ENCODE measurements at regions not wholly inside any gene's neighbourhood (a gene's known extent, or its start where the extent isn't known, plus 50 kb on each side); places are given as distances from the start of the nearest gene placed in this dataset.

DNA sequence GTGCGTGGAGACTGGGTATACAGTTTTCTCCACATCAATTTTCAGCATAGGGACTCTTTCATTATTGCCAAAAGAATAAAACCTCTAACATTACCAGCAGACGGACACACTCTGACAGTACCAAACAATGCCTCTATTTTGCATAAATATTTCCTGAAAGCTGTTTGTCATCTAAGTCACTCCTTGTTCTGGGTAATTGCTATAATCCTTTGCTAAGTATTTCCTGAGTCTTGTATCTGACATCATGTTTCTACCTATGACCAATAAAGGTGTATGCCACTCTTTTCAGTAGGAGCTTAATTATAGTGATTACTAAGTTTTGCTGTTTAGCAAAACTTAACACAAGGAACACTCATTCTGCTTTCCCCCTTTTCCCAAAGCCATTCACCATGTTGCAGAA lies 886.5 kb downstream of the SLITRK6 start:
- Mint-ChIP-seq H3K4me3 (no peak overlapping the region), H3K4me1 (no peaks in the 10 kb centered on the region), H3K27me3 (no peaks in the 10 kb centered on the region), H3K27ac (no peak overlapping the region), H3K9me3 (ENCODE audit: insufficient read depth) (no peaks in the 10 kb centered on the region)
- Histone ChIP-seq H3K79me2 (ENCODE audit: control insufficient read depth, insufficient read depth, low read length) (no peaks in the 10 kb centered on the region), H3K36me3 (replicated peaks in 1 of 2; ENCODE audit: control extremely low read depth in 1 of 2, control insufficient read depth in 1 of 2, extremely low read depth in 1 of 2, insufficient read depth in 2 of 2, low read length in 1 of 2) (no peaks in the 10 kb centered on the region), H3K9ac (ENCODE audit: low read length) (no peak overlapping the region), H4K20me1 (ENCODE audit: control insufficient read depth, insufficient read depth, low read length, poor library complexity, severe bottlenecking) (no peaks in the 10 kb centered on the region), H3K27me3 (replicated peaks in 1 of 4; ENCODE audit: control extremely low read depth in 1 of 4, control insufficient read depth in 3 of 4, insufficient read depth in 4 of 4, low read length in 3 of 4) (no peaks in the 10 kb centered on the region), H2AFZ (ENCODE audit: insufficient read depth, low read depth, low read length, poor library complexity, severe bottlenecking) (no peak overlapping the region), H3K4me3 (ENCODE audit: control extremely low read depth in 1 of 5, extremely low read depth in 1 of 5, insufficient read depth in 1 of 5, low read depth in 2 of 5, low read length in 4 of 5) (no peak overlapping the region), H3K4me1 (ENCODE audit: control insufficient read depth in 2 of 2, insufficient read depth in 2 of 2, low read length in 2 of 2) (no peaks in the 10 kb centered on the region), H3K27ac (ENCODE audit: low read length in 2 of 2) (no peak overlapping the region), H3K9me3 (ENCODE audit: control extremely low read depth in 1 of 3, control insufficient read depth in 2 of 3, insufficient read depth in 1 of 3, low read length in 2 of 3) (no peaks in the 10 kb centered on the region), H3K4me2 (replicated peaks; ENCODE audit: low read depth, low read length, poor library complexity, severe bottlenecking) (no peak overlapping the region)
- WGBS (ENCODE audit: insufficient coverage): no CpG with 5 or more reads among the region's 2 CpGs
- ATAC-seq (ENCODE audit: low read depth) (no peak), DNase-seq (no peak)
- CTCF ChIA-PET: no interaction called here
- no peak for TF ChIP-seq EZH2 (IDR thresholded peaks at IDR 0.05; ENCODE audit: borderline replicate concordance, insufficient read depth, low read depth, low read length, poor library complexity, severe bottlenecking)
- TF ChIP-seq, protein P1, sequence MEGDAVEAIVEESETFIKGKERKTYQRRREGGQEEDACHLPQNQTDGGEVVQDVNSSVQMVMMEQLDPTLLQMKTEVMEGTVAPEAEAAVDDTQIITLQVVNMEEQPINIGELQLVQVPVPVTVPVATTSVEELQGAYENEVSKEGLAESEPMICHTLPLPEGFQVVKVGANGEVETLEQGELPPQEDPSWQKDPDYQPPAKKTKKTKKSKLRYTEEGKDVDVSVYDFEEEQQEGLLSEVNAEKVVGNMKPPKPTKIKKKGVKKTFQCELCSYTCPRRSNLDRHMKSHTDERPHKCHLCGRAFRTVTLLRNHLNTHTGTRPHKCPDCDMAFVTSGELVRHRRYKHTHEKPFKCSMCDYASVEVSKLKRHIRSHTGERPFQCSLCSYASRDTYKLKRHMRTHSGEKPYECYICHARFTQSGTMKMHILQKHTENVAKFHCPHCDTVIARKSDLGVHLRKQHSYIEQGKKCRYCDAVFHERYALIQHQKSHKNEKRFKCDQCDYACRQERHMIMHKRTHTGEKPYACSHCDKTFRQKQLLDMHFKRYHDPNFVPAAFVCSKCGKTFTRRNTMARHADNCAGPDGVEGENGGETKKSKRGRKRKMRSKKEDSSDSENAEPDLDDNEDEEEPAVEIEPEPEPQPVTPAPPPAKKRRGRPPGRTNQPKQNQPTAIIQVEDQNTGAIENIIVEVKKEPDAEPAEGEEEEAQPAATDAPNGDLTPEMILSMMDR (IDR thresholded peaks at IDR 0.05): no peak
- POLR2A ChIA-PET: no interaction called here
- intact Hi-C loops (cut with micrococcal nuclease): no loop called here

- Histone ChIP-seq H3K9ac (ENCODE audit: low read length) (no peak overlapping the region), H3K27ac (ENCODE audit: low read length in 2 of 2) (no peak overlapping the region), H3K36me3 (replicated peaks in 1 of 2; ENCODE audit: control extremely low read depth in 1 of 2, control insufficient read depth in 1 of 2, extremely low read depth in 1 of 2, insufficient read depth in 2 of 2, low read length in 1 of 2) (no peaks in the 10 kb centered on the region), H3K9me3 (ENCODE audit: control extremely low read depth in 1 of 3, control insufficient read depth in 2 of 3, insufficient read depth in 1 of 3, low read length in 2 of 3) (no peaks in the 10 kb centered on the region), H3K79me2 (ENCODE audit: control insufficient read depth, insufficient read depth, low read length) (no peaks in the 10 kb centered on the region), H3K27me3 (replicated peaks in 1 of 4; ENCODE audit: control extremely low read depth in 1 of 4, control insufficient read depth in 3 of 4, insufficient read depth in 4 of 4, low read length in 3 of 4) (no peaks in the 10 kb centered on the region), H4K20me1 (ENCODE audit: control insufficient read depth, insufficient read depth, low read length, poor library complexity, severe bottlenecking) (no peaks in the 10 kb centered on the region), H3K4me1 (ENCODE audit: control insufficient read depth in 2 of 2, insufficient read depth in 2 of 2, low read length in 2 of 2) (no peaks in the 10 kb centered on the region), H3K4me3 (ENCODE audit: control extremely low read depth in 1 of 5, extremely low read depth in 1 of 5, insufficient read depth in 1 of 5, low read depth in 2 of 5, low read length in 4 of 5) (no peak overlapping the region), H2AFZ (ENCODE audit: insufficient read depth, low read depth, low read length, poor library complexity, severe bottlenecking) (no peak overlapping the region), H3K4me2 (replicated peaks; ENCODE audit: low read depth, low read length, poor library complexity, severe bottlenecking) (no peak overlapping the region)
- ChIA-PET POLR2A (no interaction called here), CTCF (no interaction called here)
- no peaks in the 10 kb centered on the region for H3K4me1 Mint-ChIP-seq
- no peak overlapping the region for H3K4me3 Mint-ChIP-seq
- ATAC-seq (ENCODE audit: low read depth): no peak
- no peaks in the 10 kb centered on the region for H3K27me3 Mint-ChIP-seq
- DNase-seq: no peak
- no peak overlapping the region for H3K27ac Mint-ChIP-seq
- WGBS (ENCODE audit: insufficient coverage): no CpG with 5 or more reads among the region's 2 CpGs
- TF ChIP-seq EZH2 (IDR thresholded peaks at IDR 0.05; ENCODE audit: borderline replicate concordance, insufficient read depth, low read depth, low read length, poor library complexity, severe bottlenecking): no peak
- TF ChIP-seq, protein P1 (IDR thresholded peaks at IDR 0.05): no peak
- H3K9me3 Mint-ChIP-seq (ENCODE audit: insufficient read depth): peaks cover 3% of the 10 kb centered on the region
- intact Hi-C loops (cut with micrococcal nuclease): no loop called here
These were observed 888.8 kb downstream of the SLITRK6 start for GRCh38 chr13:84910423-84910822.

All from B cell (primary cell).